ENCODE measurements at regions not wholly inside any gene's neighbourhood (a gene's known extent, or its start where the extent isn't known, plus 50 kb on each side); places are given as distances from the start of the nearest gene placed in this dataset.

- no peak for DNase-seq
- intact Hi-C loops (cut with DNase I) = no loop called here
- TF ChIP-seq EP300 (IDR thresholded peaks at IDR 0.05) = no peak
- TF ChIP-seq POLR2A (IDR thresholded peaks at IDR 0.05) = no peak
- no peak for TF ChIP-seq CTCF (IDR thresholded peaks at IDR 0.05)
- Histone ChIP-seq H3K9me3 (no peaks in the 10 kb centered on the region), H3K4me1 (ENCODE audit: insufficient read depth) (peaks cover 5% of the 10 kb centered on the region), H3K36me3 (no peaks in the 10 kb centered on the region), H3K27me3 (no peaks in the 10 kb centered on the region), H3K27ac (no peak overlapping the region), H3K4me3 (no peak overlapping the region)
- WGBS, 3 donors = 29 to 30% (median 29%) methylated on average over 1 of the region's 1 CpG
Observed at GRCh38 chr3:30289324-30289723, 317.1 kb upstream of the TGFBR2 start.

GRCh38 chr3:30289766-30290165 lies 316.6 kb upstream of the TGFBR2 start:
- no peaks in the 10 kb centered on the region for H3K27me3 ChIP-seq
- no peak overlapping the region for H3K27ac ChIP-seq
- TF ChIP-seq CTCF (IDR thresholded peaks at IDR 0.05) = no peak
- no peak for TF ChIP-seq POLR2A (IDR thresholded peaks at IDR 0.05)
- no peak for TF ChIP-seq EP300 (IDR thresholded peaks at IDR 0.05)
- intact Hi-C loops (cut with DNase I) = no loop called here
- DNase-seq = no peak
- H3K4me1 ChIP-seq (ENCODE audit: insufficient read depth) = peaks cover 5% of the 10 kb centered on the region
- no peaks in the 10 kb centered on the region for H3K9me3 ChIP-seq
- WGBS, 3 donors = 91 to 94% (median 92%) methylated on average over 1 of the region's 1 CpG
- H3K4me3 ChIP-seq = no peak overlapping the region
- H3K36me3 ChIP-seq = no peaks in the 10 kb centered on the region

GRCh38 chr3:30290479-30290878 lies 315.9 kb upstream of the TGFBR2 start:
- Histone ChIP-seq H3K36me3 (no peaks in the 10 kb centered on the region), H3K27ac (no peak overlapping the region), H3K4me3 (no peak overlapping the region), H3K9me3 (no peaks in the 10 kb centered on the region), H3K4me1 (ENCODE audit: insufficient read depth) (peaks cover 5% of the 10 kb centered on the region), H3K27me3 (no peaks in the 10 kb centered on the region)
- intact Hi-C loops (cut with DNase I) = no loop called here
- WGBS, 3 donors = 93 to 98% (median 94%) methylated on average over 12 of the region's 12 CpGs
- DNase-seq = peak in 1 of 5 donors; percentile 27
- TF ChIP-seq CTCF (IDR thresholded peaks at IDR 0.05) (no peak), EP300 (IDR thresholded peaks at IDR 0.05) (no peak), POLR2A (IDR thresholded peaks at IDR 0.05) (no peak)

- no peak overlapping the region for H3K27ac ChIP-seq
- WGBS, 3 donors = 84 to 94% (median 85%) methylated on average over 5 of the region's 5 CpGs
Observed at GRCh38 chr3:30292192-30292893, 314.1 kb upstream of the TGFBR2 start.

More at GRCh38 chr3:30292192-30292893, 314.1 kb upstream of the TGFBR2 start:
- H3K4me3 ChIP-seq = no peak overlapping the region
- DNase-seq = no peak
- H3K9me3 ChIP-seq = no peaks in the 10 kb centered on the region
- no peaks in the 10 kb centered on the region for H3K36me3 ChIP-seq
- TF ChIP-seq EP300 (IDR thresholded peaks at IDR 0.05) = no peak
- TF ChIP-seq CTCF (IDR thresholded peaks at IDR 0.05) = no peak
- TF ChIP-seq POLR2A (IDR thresholded peaks at IDR 0.05) = no peak
- no peaks in the 10 kb centered on the region for H3K27me3 ChIP-seq
- no peaks in the 10 kb centered on the region for H3K4me1 ChIP-seq (ENCODE audit: insufficient read depth)
- intact Hi-C loops (cut with DNase I) = no loop called here
